NCI-H446 (cell line): ENCODE measurements at regions not wholly inside any gene's neighbourhood (a gene's known extent, or its start where the extent isn't known, plus 50 kb on each side); places are given as distances from the start of the nearest gene placed in this dataset.

Experiments
- DNase-seq, 2 experiments: peaks; one replicate each; lab custom pipeline; 2025; lab: John Stamatoyannopoulos, UW

DNA sequence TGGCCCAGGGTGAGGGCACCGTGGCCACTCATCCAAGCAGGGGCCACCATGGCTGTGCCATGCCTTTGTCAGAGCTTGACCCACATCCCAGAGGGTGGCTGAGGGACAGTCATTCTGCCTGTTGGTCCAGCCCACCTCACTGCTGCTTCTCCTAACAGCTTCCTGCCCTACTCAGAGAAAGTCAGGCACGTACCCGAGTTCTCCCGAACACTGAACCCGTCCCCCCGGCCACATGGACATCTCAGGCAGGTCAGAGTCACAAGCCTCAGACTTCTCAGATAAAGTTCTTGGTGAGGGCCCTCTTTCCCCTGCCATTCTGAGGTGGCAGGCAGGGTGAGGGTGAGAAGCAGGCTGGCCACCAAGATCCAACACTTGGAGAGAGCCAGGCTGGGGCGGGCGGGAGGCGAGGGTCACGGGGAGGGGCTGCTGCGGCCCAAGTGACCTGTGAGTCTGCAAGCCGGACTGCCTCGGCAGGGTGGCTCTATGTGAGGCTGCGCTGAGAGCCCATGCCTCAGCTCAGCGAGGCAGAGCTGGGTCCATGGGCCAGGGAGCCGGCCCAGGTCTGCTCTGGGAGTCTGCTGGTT is 317.8 kb downstream of the TMEM121 start:
- DNase-seq: no peak

- DNase-seq: no peak
These were observed 318.7 kb downstream of the TMEM121 start for GRCh38 chr14:105844810-105845724.

DNA sequence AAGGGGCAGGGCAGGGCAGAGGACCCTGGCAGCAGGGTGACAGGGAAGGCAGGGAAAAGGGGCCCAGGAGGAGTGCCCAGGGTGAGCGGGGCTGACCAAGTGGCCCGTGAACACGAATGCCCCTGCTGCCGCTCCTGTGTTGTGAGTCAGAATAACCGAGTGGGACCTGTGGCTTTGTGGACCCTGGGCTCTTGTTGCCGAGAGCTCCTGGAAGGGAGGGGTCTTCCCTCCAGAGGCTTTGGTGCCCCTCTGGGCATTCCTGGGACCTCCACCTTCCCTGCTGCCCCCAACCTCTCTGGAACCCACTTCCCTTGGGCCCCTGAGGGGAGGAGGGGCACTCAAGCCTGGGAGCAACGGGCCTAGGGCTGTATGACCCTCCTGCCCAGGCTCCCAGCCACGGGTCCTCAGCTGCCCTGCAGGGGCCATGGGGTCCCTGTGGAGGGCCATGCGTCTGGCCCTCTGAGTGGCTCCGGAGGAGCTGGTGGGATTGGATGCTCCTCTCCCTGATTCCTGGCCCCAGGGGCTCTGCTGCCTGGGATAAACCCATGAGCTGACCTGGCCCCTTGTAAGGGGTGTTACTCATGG is 319.4 kb downstream of the TMEM121 start:
- DNase-seq: no peak

DNA sequence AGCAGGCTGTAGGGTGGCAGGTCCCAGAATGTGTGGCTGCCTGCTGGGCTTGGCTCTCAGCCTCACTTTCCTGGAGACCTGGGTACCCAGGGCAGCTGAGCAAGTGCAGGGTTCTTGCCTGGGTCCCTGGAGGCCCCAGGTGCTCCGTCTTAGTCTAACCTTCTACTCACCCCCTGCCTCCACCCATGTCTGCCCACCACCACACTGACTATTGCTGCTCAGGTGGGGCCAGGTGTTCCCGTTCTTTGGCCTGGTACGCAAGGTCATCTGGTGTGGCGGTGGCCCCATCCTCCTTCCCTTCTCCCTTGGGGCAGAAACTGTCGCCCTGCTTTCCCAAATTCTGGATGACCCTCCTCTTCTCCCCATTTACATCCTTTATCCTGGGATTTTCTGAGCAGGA is 319.9 kb downstream of the TMEM121 start:
- DNase-seq: no peak

GRCh38 chr14:105847400-105847799 is 321.0 kb downstream of the TMEM121 start:
- DNase-seq: no peak

DNA sequence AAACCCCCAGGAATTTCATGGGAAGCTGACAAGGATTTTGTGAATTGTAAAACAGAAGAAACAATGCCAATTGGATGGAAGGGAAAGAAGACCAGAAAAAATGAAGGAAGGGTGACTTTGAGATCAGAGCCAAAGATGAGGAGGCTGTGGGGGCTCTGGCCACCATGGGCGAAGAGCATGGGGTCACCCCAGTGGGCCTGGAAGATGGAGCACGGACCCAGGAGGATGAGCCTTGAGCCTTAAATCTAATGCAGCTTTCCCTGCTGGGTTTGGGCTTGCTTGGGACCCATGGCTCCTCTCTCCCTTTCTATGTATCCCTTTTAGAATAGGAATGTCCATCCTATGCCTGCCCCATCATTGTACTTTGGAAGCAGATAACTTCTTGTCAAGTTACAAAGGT is 322.2 kb downstream of the TMEM121 start:
- DNase-seq: no peak

DNA sequence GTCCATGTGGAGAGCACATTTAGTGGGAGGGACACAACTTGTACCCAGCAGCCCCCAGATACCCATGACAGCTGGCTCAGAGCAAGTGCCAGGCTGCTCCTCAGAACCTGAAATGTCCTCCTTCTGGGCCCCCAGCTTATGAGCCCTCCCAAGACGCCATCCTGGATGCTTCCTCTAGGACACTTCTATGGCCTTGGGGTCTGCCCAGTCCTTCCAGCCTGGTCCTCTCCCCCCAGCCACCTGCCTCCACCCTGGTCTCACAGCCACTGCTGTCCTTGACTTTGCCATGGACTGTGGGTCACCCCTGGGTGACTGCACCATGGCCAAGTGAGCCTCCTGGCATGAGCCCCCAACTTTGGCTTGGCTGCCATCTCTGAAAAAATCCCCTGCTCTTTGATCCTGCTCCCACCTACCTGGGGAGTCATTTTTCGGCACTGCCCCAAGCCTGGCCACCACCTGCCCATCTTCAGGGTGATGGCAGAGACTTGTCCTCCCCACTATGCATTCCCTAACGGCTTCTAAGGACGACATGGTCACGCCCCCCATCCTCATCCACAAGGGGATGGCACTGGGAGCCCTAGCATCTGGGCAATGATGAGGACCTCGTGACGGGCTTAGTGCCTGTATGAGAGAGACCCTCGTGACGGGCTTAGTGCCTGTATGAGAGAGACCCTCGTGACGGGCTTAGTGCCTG is 323.7 kb downstream of the TMEM121 start:
- no peak for DNase-seq

DNA sequence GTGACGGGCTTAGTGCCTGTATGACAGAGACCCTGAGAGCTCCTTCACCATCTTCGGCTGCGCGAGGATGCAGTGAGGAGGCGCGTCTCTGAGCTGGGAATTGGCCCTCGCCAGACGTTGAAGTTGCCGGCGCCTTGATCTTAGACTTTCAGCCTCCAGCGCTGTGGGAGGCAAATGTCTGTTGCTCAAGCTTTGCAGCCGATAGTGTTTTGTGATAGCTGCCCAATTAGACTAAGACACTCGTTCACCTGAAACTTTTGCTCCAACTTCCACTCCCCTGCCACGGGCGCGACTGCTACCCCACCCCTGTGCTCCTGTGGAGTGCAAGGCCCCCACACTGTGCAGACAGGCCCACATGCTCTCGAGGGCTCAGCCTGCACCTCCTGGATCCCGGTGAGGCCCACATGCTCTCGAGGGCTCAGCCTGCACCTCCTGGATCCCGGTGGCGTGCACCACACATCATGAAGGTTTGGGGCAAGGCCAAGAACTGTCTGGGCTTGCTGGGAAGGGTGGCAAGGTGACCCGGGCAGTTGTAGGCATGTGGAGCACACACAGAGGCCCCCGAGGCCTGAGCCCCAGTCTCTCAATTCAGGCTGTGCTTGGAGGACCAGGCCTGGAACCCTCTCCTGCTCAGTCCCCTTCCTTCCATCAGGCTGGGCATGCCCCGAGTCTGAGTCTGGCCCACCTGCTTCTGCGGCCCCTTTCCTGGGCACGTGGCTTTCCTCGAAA is 324.6 kb downstream of the TMEM121 start:
- no peak for DNase-seq

DNA sequence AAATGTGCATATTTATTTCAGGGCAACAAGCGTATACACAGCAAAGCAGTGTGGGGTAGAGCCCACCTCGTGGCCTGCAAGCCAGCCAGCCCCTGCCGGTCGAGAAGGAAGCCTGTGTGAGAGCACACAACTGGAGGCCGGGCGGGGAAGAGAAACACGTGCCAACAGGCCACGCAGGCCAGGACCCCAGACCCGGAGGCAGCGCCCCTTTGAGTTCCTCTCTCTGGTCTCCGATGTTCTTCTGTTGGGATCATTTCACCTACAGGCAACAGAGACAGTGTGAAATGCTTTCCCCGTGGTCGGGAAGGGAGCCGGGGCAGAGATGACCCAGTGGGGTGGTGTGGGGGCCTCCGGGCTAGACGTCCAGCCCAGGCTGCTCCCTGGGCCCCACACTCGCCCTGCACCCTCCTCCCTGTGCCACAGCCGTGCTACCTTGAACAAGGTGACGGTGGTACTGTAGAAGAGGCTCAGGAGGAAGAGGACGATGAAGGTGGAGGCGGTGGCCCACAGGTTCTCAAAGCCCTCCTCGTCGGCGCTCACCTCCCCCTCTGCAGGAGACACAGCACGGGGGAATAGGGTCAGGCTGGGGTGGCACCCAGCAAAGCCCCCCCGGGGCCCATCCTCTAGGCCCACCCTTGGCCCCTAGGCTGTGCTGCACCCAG is 325.5 kb downstream of the TMEM121 start:
- no peak for DNase-seq

DNA sequence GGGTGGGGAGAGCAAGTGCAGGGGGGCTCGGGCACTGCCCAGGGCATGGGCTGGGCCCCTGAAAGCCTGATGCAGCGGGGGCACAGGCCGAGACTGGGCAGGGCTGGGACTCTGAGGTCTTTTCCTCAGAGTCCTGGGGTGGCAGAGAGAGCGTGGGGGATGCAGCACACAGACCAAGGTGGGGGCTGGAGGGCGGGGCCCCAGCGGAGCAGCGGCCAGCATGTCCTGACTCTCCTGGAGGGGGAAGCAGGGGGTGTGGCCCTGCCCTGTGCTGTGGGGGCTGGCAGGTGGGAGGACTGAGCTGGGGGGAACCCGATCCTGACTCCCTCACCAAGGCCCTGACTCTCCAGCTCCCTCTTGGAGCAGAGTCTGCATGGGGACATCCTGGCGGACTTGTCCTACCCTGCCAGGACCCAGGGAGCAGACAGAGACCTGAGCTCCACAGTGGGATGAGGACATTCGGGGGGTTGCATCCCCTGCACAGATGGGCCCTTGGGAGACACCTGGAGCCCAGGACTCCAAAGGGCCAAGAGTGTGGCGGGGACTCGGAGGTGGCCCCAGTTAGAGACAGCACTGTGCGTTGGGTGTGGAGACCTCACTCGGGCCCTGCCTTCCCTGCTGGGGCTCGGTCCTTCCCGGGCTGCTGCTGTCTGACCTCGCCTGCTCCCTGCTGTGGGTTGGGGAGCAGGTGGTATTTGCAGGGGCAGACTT is 326.1 kb downstream of the TMEM121 start:
- DNase-seq: no peak

DNA sequence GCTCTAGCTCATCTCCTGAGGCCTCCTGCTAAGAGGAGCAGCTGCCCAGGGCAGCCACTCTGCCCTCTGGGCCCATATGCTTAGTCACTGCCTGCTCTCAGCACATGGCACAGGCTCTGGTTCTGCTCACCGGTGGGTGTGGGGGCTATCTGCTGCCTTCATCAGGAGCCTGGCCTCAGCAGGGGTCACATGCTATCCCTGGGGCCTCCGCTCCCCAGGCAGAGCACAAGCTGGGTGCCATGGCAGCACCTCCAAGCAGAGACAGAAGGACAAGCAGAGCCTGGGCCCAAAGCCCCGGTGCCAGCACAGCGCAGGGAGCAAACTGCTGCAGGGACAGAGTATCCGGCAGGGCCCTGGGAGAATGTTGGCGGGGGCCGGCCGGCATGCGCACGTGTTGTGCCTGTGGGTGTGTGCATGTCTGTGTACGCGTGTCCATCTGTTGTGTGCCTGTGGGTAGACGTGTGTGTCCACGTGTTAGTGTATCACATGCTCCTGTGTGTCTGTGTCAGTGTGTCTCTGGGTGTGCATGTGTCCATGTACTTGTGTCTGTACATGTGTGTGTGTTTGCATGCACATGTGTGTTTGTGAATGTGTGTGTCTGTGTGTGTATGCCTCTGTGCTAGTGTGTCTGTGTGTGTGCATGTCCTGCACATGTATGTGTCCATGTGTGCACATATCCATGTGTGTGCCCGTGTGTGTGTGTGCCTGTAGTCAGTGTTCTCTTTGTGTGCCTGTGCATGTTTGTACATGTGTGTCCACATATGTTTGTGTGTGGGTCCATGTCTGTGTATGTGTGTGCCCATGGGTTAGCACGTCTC is 326.9 kb downstream of the TMEM121 start:
- DNase-seq: no peak

GRCh38 chr14:105853907-105854599 is 327.7 kb downstream of the TMEM121 start:
- DNase-seq: no peak

DNA sequence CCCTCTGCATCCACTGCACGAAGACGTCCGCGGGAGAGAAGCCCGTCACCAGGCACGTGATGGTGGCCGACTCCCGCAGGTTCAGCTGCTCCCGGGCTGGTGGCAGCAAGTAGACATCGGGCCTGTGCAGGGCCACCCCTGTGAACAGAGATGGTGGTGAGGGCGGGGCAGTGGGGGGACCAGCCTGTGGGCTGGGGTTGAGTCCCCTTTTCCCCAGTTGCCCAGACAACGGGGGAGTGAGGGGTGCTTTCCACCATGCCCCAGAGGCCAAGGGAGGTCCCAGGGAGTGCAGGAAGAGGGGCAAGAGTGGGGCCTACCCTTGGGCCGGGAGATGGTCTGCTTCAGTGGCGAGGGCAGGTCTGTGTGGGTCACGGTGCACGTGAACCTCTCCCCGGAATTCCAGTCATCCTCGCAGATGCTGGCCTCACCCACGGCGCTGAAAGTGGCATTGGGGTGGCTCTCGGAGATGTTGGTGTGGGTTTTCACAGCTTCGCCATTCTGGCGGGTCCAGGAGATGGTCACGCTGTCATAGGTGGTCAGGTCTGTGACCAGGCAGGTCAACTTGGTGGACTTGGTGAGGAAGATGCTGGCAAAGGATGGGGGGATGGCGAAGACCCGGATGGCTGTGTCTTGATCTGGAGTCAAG is 328.3 kb downstream of the TMEM121 start:
- no peak for DNase-seq

- no peak for DNase-seq
These were observed 329.0 kb downstream of the TMEM121 start for GRCh38 chr14:105855246-105855892.

- no peak for DNase-seq
These were observed 329.7 kb downstream of the TMEM121 start for GRCh38 chr14:105855893-105856675.

DNA sequence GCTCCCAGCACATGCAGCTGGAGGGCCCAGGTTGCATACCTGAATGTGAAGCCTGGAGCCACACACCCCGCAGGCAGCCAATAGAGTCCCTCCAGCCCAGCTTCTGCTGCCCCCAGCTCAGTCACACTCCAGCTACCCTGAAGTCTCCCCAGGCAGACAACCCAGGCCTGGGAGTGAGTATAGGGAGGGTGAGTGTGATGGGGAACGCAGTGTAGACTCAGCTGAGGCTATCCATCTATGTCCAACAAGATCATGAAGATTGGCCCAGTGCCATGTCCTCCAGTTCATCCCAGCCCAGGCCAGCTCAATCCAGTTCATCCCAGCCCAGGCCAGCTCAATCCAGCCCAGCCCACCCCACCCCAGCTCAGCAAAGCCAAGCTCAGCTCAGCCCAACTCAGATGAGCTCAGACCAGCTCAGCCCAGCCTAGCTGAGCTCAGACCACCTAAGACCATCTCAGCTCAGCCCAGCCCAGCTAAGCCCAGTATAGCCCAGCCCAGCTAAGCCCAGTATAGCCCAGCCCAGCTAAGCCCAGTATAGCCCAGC is 330.4 kb downstream of the TMEM121 start:
- no peak for DNase-seq

DNA sequence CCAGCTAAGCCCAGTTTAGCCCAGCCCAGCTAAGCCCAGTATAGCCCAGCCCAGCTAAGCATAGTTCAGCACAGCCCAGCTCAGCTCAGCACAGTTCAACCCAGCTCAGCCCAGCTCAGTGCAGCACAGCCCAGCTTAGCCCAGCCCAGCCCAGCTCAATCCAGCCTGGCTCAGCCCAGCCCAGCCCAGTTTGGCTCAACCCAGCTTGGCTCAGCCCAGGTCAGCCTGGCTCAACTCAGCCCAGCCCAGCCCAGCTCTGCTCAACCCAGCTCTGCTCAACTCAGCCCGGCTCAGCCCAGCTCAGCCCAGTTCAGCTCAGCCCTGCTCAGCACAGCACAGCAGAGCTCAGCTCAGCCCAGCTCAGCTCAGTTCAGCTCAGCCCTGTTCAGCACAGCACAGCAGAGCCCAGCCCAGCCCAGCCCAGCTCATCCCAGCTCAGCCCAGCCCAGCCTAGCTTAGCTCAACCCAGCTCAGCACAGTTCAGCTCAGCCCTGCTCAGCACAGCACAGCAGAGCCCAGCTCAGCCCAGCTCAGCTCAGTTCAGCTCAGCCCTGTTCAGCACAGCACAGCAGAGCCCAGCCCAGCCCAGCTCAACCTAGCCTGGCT is 330.9 kb downstream of the TMEM121 start:
- no peak for DNase-seq
